Transverse colon (tissue), 3 donors: ENCODE measurements at regions not wholly inside any gene's neighbourhood (a gene's known extent, or its start where the extent isn't known, plus 50 kb on each side); places are given as distances from the start of the nearest gene placed in this dataset.

Experiments
- EP300 ChIP-seq: sonication (generic); formaldehyde crosslinking; IDR thresholded peaks from one replicate; pipeline ENCODE4 v1.6.1; 2017; ENCODE audit warnings: antibody characterized with exemption, low read depth
- POLR2A ChIP-seq: fragments of 450-650 bp; IDR thresholded peaks from one replicate; pipeline ENCODE4 v1.6.1; 2016; ENCODE audit warnings: antibody characterized with exemption, mild to moderate bottlenecking, moderate library complexity
- TF ChIP-seq, protein P1 (sequence below), 5 experiments: fragments of 200-600 bp in 3 of 5; fragments of 450-650 bp in 2 of 5; sonication (generic) in 3 of 5; IDR thresholded peaks; 1 replicate in 2 of 5; 2 replicates in 3 of 5; pipeline ENCODE4 v1.5.1; 2016 to 2017; ENCODE audit warnings: antibody characterized with exemption in 5 of 5, inconsistent platforms in 3 of 5, mild to moderate bottlenecking in 2 of 5, moderate library complexity in 1 of 5

DNA sequence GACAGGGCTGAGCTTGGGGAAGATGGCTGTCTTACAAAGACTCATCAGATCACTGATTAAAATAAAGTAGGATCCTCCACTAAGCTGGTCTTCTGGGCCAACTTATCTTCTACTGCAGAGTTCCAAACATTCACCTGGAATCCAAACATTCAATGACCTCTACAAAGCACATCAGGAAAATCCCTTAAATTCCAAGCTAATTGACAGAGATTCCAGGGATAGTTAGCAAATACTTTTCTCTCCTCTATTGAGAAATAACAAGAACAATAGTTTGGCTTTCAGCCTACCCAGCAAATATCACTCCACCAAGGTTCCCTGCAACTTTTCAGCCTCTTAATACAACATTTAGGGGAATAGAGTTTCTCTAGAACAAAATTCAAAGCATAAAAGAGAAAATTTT is 140.6 kb upstream of the LIFR start:
- TF ChIP-seq, protein P1, sequence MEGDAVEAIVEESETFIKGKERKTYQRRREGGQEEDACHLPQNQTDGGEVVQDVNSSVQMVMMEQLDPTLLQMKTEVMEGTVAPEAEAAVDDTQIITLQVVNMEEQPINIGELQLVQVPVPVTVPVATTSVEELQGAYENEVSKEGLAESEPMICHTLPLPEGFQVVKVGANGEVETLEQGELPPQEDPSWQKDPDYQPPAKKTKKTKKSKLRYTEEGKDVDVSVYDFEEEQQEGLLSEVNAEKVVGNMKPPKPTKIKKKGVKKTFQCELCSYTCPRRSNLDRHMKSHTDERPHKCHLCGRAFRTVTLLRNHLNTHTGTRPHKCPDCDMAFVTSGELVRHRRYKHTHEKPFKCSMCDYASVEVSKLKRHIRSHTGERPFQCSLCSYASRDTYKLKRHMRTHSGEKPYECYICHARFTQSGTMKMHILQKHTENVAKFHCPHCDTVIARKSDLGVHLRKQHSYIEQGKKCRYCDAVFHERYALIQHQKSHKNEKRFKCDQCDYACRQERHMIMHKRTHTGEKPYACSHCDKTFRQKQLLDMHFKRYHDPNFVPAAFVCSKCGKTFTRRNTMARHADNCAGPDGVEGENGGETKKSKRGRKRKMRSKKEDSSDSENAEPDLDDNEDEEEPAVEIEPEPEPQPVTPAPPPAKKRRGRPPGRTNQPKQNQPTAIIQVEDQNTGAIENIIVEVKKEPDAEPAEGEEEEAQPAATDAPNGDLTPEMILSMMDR (IDR thresholded peaks at IDR 0.05) = no peak
- no peak for TF ChIP-seq POLR2A
- no peak for TF ChIP-seq EP300
